Sigmoid colon (tissue), 6 donors: ENCODE measurements at regions not wholly inside any gene's neighbourhood (a gene's known extent, or its start where the extent isn't known, plus 50 kb on each side); places are given as distances from the start of the nearest gene placed in this dataset.

Experiments
- DNase-seq: peaks from one replicate; pipeline ENCODE4 v3.0.0-alpha.2; 2019
- H3K27ac ChIP-seq, 4 donors: fragments of 200-600 bp; sonication (generic); one replicate each; pipeline ENCODE4 v1.5.1; 2016 to 2019; ENCODE audit warnings: mild to moderate bottlenecking in 1 of 4
- H3K27me3 ChIP-seq, 3 donors: fragments of 200-600 bp; sonication (generic); one replicate each; pipeline ENCODE4 v1.5.1; 2019; ENCODE audit warnings: mild to moderate bottlenecking in 1 of 3
- H3K36me3 ChIP-seq, 4 donors: fragments of 200-600 bp; sonication (generic); one replicate each; pipeline ENCODE4 v1.5.1; 2016 to 2019
- H3K4me1 ChIP-seq, 4 donors: fragments of 200-600 bp; sonication (generic); one replicate each; pipeline ENCODE4 v1.5.1; 2017 to 2019
- H3K4me3 ChIP-seq, 4 donors: fragments of 200-600 bp; sonication (generic); one replicate each; pipeline ENCODE4 v1.5.1; 2017 to 2019; ENCODE audit warnings: mild to moderate bottlenecking in 2 of 4, moderate library complexity in 1 of 4
- H3K9me3 ChIP-seq, 4 donors: fragments of 200-600 bp in 3 of 4; sonication (generic) in 3 of 4; one replicate each; pipeline versions ENCODE4 v1.5.1 to v1.6.1; 2013 to 2019
- CTCF ChIP-seq, 4 experiments: fragments of 450-650 bp in 3 of 4; fragments of 200-600 bp in 1 of 4; IDR thresholded peaks; one replicate each; pipeline ENCODE4 v1.5.1; 2016 to 2019; ENCODE audit warnings: antibody characterized with exemption in 4 of 4, mild to moderate bottlenecking in 3 of 4, moderate library complexity in 2 of 4
- EP300 ChIP-seq, 4 donors: sonication (generic); formaldehyde crosslinking; IDR thresholded peaks; one replicate each; pipeline ENCODE4 v1.6.1; 2017; ENCODE audit warnings: antibody characterized with exemption in 4 of 4
- POLR2A ChIP-seq, 2 donors: fragments of 450-650 bp; IDR thresholded peaks; one replicate each; pipeline ENCODE4 v1.6.1; 2016; ENCODE audit warnings: antibody characterized with exemption in 2 of 2, mild to moderate bottlenecking in 2 of 2, moderate library complexity in 2 of 2
- POLR2AphosphoS5 ChIP-seq, 4 donors: sonication (generic); formaldehyde crosslinking; IDR thresholded peaks; one replicate each; pipeline ENCODE4 v1.6.1; 2017; ENCODE audit warnings: antibody characterized with exemption in 4 of 4
- WGBS, 2 donors: extraction: QIAGEN DNeasy Blood & Tissue Kit; methylation state at CpG; one replicate each; pipeline ENCODE4 v1.1.7; 2013; 5-methylcytosine and 5-hydroxymethylcytosine counted together
- intact Hi-C: fragments of 100-400 bp; cut with DNase I; formaldehyde crosslinking; loops from one replicate; pipeline ENCODE4 v1.15.1; 2023
- donor health status: healthy with polysubstance abuse.
- donor health status: healthy.

GRCh38 chr2:4908461-4908860, 783.7 kb upstream of the SOX11 start:
- H3K9me3 ChIP-seq: peaks cover 0 to 5% (median 0%) of the 10 kb centered on the region in 4 donors
- no peak overlapping the region for H3K4me3 ChIP-seq
- 82 to 87% methylated on average over 6 of the region's 6 CpGs for WGBS, 2 donors
- H3K4me1 ChIP-seq: no peaks in the 10 kb centered on the region
- H3K27ac ChIP-seq: no peak overlapping the region
- intact Hi-C loops: no loop called here
- no peak for DNase-seq
- no peaks in the 10 kb centered on the region for H3K36me3 ChIP-seq
- TF ChIP-seq EP300 (IDR thresholded peaks at IDR 0.05) (no peak), POLR2AphosphoS5 (IDR thresholded peaks at IDR 0.05) (no peak), POLR2A (IDR thresholded peaks at IDR 0.05) (no peak), CTCF (IDR thresholded peaks at IDR 0.05) (no peak)
- H3K27me3 ChIP-seq: no peaks in the 10 kb centered on the region

GRCh38 chr2:4909346-4910009, 782.7 kb upstream of the SOX11 start:
- Histone ChIP-seq H3K36me3 (no peaks in the 10 kb centered on the region), H3K9me3 (peaks cover 0 to 5% (median 0%) of the 10 kb centered on the region in 4 donors), H3K4me1 (no peaks in the 10 kb centered on the region), H3K4me3 (no peak overlapping the region), H3K27me3 (no peaks in the 10 kb centered on the region), H3K27ac (no peak overlapping the region)
- intact Hi-C loops: no loop called here
- no peak for DNase-seq
- 75 to 79% methylated on average over 9 of the region's 9 CpGs for whole genome bisulfite sequencing, 2 donors
- TF ChIP-seq EP300 (IDR thresholded peaks at IDR 0.05) (no peak), POLR2A (IDR thresholded peaks at IDR 0.05) (no peak), CTCF (IDR thresholded peaks at IDR 0.05) (no peak), POLR2AphosphoS5 (IDR thresholded peaks at IDR 0.05) (no peak)

- intact Hi-C loops: no loop called here
- WGBS, 2 donors: 84 to 89% methylated on average over 5 of the region's 5 CpGs
Measured at GRCh38 chr2:4914036-4914435, 778.1 kb upstream of the SOX11 start.

GRCh38 chr2:4914551-4914950, 777.6 kb upstream of the SOX11 start:
- 67 to 74% methylated on average over 4 of the region's 4 CpGs for WGBS, 2 donors
- intact Hi-C loops: no loop called here
- H3K27me3 ChIP-seq: no peaks in the 10 kb centered on the region
- no peak for TF ChIP-seq EP300 (IDR thresholded peaks at IDR 0.05)
- no peak for TF ChIP-seq POLR2AphosphoS5 (IDR thresholded peaks at IDR 0.05)
- TF ChIP-seq CTCF (IDR thresholded peaks at IDR 0.05): no peak
- no peak for TF ChIP-seq POLR2A (IDR thresholded peaks at IDR 0.05)
- H3K36me3 ChIP-seq: no peaks in the 10 kb centered on the region
- no peaks in the 10 kb centered on the region for H3K4me1 ChIP-seq
- no peak for DNase-seq
- no peak overlapping the region for H3K27ac ChIP-seq
- H3K9me3 ChIP-seq: peaks cover 0 to 5% (median 0%) of the 10 kb centered on the region in 4 donors
- no peak overlapping the region for H3K4me3 ChIP-seq

More at GRCh38 chr2:4914036-4914435, 778.1 kb upstream of the SOX11 start:
- Histone ChIP-seq H3K27me3 (no peaks in the 10 kb centered on the region), H3K4me3 (no peak overlapping the region), H3K9me3 (peaks cover 0 to 5% (median 0%) of the 10 kb centered on the region in 4 donors), H3K4me1 (no peaks in the 10 kb centered on the region), H3K36me3 (no peaks in the 10 kb centered on the region), H3K27ac (no peak overlapping the region)
- no peak for DNase-seq
- no peak for TF ChIP-seq CTCF (IDR thresholded peaks at IDR 0.05)
- TF ChIP-seq EP300 (IDR thresholded peaks at IDR 0.05): no peak
- TF ChIP-seq POLR2AphosphoS5 (IDR thresholded peaks at IDR 0.05): no peak
- TF ChIP-seq POLR2A (IDR thresholded peaks at IDR 0.05): no peak

GRCh38 chr2:4915357-4915756, 776.8 kb upstream of the SOX11 start:
- Histone ChIP-seq H3K36me3 (no peaks in the 10 kb centered on the region), H3K9me3 (peaks cover 0 to 5% (median 0%) of the 10 kb centered on the region in 4 donors), H3K27me3 (no peaks in the 10 kb centered on the region), H3K4me3 (no peak overlapping the region), H3K4me1 (no peaks in the 10 kb centered on the region), H3K27ac (no peak overlapping the region)
- 66 to 79% methylated on average over 2 of the region's 2 CpGs for WGBS, 2 donors
- DNase-seq: no peak
- no peak for TF ChIP-seq POLR2A (IDR thresholded peaks at IDR 0.05)
- TF ChIP-seq CTCF (IDR thresholded peaks at IDR 0.05): no peak
- no peak for TF ChIP-seq EP300 (IDR thresholded peaks at IDR 0.05)
- intact Hi-C loops: no loop called here
